AML-193 (cell line): ENCODE measurements at regions not wholly inside any gene's neighbourhood (a gene's known extent, or its start where the extent isn't known, plus 50 kb on each side); places are given as distances from the start of the nearest gene placed in this dataset.
"Not testable (repeated sequence)": the region's sequence is repeated elsewhere in the genome, so short reads cannot be mapped to it uniquely, and the experiment has no call there.

Experiments
- DNase-seq, 2 experiments: peaks; one replicate each; lab custom pipeline; 2025; lab: John Stamatoyannopoulos, UW

DNA sequence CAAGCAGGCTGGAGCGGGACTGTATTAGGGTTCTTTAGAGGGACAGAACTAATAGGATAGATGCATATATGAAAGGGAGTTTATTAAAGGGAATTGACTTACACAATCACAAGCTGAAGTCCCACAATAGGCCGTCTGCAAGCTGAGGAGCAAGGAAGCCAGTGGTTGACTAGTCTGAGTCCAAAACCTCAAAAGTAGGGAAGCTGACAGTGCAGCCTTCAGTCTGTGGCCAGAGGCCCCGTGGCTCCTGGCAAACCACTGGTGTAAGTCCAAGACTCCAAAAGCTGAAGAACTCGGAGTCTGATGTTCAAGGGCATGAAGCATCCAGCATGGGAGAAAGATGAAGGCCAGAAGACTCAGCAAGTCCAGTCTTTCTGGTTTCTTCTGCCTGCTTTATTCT, 281.8 kb downstream of the QKI start:
- DNase-seq = not testable (repeated sequence)

DNA sequence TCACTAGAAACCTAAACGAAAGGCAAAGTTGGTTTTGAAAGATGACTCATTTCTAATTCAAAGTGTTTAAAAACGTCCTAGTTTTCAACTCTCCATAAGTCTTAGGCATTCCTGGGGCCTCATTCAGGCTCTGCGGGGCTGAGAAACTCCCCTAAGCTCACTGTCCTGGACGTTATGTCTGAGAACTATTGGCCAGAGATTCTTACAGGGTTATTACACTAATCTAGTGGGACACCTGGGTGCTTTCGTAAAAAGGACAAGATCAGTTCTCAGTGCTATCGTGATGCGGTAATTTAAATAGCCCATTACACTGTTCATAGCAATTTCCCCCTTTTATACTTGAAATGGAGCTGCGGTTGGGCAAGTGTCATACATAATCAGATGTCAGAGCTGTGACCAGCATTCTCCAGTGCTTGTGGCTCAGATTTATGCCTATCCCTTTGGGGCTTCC, 280.9 kb downstream of the QKI start:
- DNase-seq = no peak

DNA sequence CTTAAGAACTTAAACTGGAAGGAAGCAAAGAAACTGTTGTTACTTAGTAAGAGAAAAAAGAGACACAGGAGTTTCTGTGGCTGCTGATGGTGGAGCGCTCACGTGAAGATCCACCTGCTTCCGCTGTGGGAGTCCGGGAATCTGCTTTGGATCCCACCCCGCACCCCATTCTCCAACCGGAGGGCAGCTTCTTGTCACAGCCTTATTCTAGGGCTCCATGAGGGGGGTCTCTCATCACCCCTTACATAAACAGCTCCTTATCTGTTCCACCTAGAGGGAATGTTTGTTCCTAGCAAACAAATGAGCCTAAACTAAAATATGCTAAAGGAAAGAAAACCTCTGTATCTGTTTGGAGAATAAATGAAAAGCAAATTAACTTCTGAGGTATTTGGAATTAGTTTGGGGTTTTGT, 280.5 kb downstream of the QKI start:
- no peak for DNase-seq

DNA sequence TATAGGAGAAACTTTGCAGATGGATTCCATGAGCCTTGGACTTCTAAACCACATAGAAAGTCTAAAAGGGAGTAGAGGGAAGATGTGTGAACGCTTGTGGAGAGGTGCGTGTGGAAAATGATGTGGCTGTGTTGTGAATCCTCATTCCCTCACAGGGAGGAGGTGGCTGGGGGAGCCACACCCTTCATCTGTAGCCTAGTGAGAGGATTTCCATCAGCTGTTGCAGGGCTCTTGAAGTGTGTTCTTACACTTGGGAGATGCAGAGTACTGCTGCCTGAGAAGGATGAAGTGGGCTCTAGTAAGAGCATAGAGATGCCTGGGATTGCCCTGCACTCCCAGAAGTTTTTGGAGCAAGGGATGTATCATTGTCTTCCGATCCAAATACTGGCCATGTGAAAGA, 279.6 kb downstream of the QKI start:
- DNase-seq = no peak

DNA sequence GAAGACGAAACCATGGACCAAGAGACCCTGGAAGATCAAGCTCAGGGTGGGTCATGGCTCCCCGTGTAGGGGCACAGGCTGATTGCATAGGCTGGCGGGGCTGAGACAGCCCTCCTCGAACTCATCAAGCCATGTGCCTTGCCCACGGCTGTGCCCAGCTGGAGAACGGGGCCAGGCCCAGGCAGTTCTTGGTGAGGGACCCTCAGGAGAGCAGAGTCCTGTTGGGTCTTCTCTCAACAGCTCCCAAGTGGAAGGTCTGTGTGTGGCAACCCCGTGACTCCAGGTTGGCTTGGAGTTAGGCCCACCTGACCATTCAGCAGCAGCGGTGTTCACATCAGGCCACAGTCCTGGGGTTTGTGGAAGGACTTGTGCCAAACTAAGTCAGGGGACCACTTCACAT, 276.5 kb downstream of the QKI start:
- DNase-seq = no peak

DNA sequence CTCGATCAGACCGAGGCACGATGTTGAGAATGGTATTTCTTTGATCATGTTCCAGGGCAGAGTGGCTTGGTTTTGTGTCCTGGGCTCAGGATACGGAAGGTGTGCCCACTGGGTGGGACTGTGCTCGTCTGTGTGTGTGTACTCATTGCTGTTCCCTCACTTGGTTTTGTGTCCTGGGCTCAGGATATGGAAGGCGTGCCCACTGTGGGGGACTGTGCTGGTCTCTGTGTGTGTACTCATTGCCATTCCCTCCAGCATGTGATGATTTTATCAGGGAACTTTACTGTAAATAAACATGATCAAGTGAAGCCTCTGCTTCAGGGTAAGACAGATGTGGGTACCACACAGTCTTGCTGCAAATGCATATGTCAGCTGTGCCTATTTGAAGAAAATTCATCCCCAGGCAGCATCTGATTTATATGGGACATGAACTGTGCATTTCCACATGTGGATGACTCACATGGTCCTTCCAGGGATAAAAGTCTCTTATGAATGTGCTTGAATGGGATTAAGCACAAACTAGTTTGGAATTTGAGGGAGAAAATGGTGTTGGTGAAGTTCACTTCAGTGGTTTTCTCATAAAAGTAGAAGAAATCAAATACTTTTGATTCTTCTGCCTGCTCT, 274.3 kb downstream of the QKI start:
- DNase-seq = no peak

DNA sequence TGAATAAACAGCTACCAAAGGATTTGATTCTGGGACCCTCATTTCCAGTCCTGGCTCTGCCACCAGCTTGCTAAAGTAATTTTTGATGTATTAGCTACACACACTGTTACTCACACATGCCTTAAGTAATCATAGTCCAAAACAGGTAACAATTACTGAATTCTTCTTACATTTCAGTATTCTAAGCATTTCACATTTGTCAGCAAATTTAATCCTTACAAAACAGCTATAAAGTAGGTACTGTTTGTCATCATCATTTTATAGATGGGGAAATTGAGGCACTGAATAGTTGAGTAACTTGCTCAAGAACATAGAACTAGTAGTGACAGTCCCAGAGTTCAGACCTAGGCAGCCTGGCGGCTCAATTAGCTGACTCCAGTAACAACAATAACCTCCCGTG, 272.6 kb downstream of the QKI start:
- no peak for DNase-seq

DNA sequence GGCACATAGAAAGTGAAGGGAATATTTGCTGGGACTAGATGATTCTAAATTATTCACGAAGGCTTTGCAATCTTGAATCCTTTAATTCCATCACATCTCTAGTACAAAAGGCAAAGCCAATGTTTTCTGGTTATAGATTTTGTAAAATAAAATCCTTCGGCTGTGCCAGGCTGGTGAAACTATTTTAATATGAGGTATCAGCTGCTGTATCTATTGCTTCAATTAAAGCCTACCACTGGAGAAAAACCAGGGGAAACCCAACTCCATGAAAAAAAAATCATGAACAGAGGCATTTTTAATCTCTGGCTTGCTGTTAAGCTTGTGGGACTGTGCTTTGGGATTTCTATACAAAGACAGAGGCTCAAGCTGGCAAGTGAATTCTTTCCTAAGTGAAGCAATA, 271.8 kb downstream of the QKI start:
- DNase-seq = no peak

DNA sequence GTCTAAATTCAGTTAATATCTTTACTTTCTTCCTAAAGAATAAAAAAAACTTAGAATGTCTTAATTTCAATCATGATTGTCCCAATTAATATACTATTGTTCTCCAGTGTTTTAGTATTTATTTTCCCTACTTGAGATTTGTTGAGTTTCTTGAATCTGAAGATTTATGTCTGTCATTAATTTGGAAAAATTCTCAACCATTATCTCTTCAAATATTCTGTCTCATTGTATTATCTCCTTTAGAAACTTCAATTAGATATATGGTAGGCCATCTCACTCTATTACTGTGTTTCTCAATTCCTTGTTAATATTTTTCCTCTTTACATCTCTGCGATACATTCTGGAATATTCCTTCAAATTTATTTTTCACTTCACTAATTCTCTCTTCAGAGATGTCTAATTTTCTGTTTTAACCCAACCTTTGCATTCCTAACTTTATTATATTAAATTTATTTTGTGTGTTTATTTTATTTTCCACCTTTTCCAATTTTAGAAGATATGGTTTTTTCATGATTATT, 268.6 kb downstream of the QKI start:
- DNase-seq = no peak

DNA sequence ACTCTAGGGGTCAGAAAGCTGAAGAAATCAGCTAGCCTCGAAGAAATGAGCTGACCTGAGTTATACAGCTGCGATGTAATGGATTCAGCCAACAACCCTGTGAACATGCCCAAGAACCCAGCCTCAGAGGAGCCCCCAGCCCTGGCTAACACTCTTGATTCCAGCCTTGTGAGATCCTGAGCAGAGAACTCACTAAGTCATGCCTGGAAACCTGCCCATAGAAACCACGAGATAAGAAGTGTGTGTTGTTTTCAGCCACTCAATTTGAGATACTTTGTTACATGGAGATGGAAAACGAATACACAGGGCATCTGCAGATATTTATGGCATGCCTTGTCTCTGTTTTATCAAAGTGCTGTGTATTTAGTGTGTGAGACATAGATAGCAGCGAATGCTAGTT, 265.2 kb downstream of the QKI start:
- DNase-seq = no peak

DNA sequence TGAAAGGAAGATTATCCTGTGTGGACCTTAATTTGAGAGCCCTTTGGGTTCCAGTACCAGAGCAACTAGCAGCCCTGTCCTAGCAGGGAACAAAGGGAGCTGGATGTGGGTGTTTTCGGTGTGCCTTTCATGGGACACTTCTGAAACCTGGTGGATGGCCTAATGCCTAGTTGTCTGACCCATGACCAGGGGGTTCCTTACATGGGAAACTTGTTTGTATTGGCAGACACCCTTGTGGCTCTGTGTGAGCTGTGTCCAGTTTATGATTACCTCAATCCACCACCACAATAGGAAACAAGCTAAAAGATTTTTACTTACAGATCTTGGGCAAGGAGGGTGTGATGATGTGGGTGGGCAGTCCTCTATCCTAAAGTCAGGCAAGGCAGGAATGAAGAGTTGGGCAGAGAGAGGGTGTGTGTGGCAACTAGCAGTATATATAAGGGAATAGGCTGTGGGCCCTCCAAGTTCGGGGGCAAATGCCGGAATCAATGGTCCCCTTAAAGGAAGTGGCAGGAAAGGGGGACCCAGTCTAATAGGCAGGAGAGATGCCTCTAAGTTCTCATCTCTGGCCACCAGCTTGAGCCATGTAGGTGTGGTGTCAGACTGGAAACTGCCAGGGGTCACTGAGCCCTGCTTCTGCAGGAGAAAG, 264.6 kb downstream of the QKI start:
- DNase-seq = no peak

DNA sequence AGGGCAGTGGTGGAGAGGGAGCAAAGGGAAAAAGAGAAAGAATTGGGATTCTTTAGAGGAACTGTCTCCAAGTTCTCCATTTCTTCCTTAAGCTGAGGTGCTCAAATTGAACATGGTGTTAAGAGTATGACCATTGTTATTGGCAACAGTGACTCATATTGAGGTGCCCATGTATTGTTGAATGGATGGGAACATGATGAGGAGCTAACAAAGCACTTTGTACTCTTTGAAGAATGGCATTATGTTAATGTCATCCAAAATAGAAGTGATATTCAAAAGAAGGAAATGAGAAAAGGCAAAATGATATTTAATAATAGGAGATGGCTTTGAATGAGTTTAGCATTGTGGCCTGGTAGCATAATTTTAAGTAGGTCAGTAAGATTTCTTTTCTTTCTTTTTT, 261.1 kb downstream of the QKI start:
- DNase-seq = no peak

DNA sequence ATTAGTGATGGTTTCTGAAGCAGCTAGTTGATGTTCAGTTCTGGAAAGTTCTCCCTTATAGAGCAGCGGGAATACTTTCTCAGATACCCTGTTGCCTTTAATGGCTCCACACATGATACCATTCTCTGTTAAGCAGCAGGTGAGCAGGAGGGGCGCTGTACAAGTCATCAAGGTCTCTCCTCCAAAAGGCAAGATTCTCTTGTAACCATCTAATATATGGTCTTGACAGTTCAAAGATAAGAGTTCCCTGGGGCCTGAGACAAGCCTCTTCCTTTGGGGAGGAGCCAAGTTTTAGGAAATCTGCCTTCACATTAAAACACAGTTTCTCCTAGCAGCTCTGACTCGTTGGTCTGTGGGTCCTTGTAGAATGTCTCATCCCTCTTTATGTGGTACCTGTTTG, 258.2 kb downstream of the QKI start:
- DNase-seq = no peak

DNA sequence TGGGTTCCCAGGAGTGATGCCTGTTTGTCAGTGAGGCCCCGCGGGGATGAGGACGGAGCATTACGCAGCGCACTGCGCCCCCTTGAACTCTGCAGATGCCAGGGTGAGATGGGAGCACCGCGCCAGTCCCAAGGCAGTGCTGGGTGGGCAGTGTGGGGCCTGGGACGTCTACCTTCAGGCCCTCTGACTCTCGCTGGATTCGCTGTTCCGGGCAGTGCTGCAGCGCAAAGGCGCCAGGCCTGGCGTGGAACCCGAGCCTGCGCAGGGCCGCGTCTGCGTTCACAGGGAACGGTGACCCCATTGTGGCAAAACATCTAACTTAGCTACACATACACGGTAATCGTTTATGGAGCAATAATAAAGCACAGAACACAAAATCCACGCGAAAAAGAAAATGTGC, 257.3 kb downstream of the QKI start:
- no peak for DNase-seq

DNA sequence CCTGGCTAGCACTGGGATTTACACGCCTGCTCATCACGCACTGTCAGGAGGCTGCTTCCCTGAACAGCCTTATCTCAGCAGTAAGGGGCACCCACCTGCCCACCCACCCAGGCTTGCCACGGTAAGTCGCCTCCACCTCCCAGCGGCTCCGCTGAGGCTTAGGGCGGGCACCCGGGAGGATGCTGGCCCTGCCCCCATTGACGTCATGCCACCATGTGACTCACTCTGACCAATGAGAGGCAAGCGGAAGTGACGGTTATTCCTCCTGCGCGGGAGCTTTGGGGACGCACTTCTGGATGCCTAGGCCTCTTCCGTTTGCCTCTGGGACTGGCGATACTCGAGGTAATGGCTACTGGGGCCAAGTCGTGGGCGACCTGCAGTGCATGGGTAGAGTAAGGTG, 256.8 kb downstream of the QKI start:
- DNase-seq = no peak

DNA sequence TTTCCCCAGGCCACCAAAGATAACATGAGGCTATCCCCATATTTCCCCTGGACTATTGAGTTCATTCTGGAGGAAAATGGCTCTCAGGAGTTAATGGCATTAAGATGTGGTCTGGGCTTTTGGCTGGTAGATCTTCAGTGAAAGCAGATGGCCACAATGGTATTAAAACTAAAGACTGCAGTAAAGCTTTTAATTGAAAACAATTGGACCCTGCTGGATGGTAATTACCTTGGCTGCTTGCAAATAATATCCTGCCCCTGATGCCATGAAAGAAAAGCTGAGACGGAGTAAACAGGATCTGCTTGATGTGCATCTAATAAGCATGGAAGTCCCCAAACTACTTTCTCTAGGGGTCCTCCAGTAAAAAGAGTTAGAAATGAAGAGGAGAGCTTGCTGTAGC, 255.8 kb downstream of the QKI start:
- no peak for DNase-seq

DNA sequence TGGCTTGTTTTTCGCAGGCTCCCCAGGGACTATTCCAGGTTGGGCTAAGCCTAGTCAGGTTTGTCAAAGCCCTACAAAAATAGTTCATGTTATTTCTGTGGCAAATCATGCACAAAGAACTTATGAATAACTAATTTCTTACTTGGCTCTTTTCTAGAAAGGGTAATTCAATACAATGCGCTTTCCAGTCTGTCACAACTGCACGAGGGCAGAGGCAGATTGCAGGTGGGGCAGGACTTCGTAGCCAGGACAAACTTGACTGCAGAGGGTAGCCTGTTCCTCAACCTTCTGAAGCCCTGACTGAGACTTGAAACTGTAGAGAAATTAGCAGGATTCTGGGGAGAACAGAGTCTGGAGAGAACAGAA, 253.5 kb downstream of the QKI start:
- DNase-seq = no peak

DNA sequence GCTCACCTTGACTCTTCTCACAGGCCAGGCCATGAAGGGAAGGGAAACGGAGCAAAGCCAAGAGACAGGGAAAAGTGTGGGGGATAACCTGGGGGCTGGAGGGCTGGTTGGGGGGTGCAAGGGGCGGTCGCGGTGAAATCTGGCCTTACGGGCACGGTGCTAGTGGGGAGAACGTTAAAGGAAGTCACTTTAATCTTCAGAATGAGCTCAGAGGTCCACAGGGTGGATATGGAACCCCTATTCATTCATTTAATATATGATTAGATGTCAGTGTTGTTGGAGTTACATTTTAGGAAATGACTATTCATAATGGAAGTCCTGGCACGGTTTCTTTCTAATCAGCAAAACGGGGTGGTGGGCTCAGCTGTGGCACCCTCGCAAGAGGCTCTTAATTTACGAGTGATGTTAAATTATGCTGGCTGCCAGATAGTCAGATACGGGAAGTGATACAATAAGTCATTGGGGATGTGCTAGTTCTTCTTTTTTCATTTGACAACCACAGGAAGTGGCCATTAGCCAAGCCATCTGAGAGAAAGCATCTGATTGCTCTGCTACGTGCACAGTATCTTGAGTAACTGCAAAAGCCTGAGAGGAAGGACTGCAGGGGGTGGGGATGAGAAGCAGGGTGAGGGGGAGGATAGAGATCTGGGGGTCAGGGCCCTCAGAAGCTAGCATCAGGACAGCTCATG, 253.0 kb downstream of the QKI start:
- DNase-seq = peak; percentile 89 to 90

DNA sequence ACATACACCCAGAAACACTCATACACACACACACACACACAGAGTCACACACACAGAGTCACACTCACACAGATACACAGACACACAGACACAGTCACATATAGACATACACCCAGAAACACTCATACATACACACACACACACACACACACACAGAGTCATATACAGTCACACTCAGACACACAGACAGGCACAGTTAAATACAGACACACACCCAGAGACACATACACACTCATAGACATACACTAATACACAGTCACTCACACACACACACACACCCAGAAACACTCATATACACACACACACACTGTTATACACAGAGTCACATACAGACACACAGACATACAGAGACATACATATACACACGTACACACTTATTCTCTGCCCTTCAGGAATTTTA, 250.9 kb downstream of the QKI start:
- no peak for DNase-seq

DNA sequence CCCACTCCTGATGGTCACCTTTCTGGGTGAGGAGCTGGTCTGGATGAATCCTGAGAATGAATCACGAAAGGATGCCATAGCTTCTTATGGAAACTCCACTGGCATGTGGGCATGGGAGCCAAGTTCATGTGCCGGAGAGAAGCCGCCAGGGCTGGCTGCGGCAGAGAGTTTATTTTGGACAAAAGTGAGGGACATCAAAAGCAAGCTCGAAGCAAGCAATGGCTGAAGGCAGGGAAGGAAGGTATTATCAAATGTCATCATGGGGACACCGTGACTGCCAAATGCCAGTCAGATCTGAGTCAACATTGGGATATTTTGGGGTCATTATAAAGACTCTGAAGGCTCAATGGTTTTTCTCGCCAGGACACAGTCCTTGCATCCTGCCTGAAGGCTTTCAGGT, 249.1 kb downstream of the QKI start:
- DNase-seq = no peak

DNA sequence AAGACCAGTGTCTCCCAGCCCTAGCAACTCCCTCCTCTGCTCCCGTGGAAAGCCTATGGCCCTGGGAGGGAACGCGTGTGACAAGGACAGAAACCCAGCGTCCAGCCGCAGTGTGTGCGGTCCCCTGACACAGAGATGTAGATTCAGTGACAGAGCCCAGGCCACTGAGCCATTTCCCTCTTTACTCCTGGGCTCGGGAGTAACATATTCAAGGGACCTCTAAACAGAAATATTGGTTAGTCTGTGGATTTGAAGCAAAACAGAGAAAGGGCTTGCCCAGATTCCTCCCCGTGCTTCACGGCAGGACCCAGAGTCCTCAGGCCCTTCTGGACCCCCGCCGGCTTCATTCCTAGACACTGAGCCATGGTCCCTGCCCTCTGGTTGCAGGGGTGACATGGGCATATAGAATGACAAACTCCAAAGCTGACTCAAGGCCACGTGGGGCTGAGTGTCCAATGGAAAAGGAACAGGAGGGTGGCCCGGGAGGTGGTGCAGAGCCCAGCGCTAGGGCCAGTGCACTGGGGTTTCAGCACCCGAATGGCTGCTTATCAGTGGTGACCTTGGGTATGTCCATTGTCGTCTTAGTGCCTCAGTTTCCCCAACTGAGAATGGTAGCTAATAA, 248.2 kb downstream of the QKI start:
- no peak for DNase-seq

DNA sequence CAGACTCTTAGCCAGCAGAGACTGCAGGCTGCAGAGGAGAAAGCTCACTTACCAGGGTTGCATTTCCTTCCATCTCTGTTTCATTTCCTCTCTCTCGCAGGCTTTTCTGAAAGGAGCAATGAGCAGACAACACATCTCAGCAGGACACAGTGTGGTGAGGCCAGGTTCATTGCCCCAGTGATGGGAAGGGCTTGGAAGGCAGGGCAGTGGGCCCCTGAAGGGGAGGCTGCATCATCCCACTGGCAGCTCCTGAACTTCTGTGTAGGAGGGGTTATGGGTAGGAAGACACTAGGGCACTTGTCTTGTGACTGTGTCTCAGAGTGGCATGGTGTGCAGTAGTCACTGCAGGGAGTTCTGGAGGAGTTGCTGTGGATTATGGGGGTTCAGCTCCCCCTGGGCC, 246.8 kb downstream of the QKI start:
- no peak for DNase-seq

DNA sequence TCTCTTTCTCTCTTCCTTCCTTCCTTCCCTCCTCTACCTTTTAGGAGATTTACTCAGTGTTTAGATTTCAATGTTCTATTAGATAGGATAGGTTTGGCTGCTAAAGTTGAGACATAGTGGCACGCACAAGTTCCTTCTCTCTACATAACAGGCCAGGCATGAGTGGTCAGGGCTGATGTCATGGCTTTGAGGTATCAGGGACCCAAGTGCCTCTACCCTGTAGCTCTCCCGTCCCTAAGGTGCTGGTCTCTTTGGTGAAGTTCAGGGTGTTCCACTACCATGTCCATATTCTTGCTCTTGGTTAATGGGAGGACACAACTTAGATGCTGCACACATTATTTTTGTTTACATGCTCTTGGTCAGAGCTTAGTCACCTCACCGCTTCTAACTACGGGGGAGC, 245.3 kb downstream of the QKI start:
- DNase-seq = no peak
